WTC11 (cell line): ENCODE measurements at regions not wholly inside any gene's neighbourhood (a gene's known extent, or its start where the extent isn't known, plus 50 kb on each side); places are given as distances from the start of the nearest gene placed in this dataset.

Experiments used
- ATAC-seq: fragments of 200-7000 bp; cut with Tn5 transposase; 2 replicates; pipeline ENCODE4 v1.10.0; 2021; ENCODE audit warnings: mild to moderate bottlenecking, moderate library complexity
- CTCF ChIA-PET: fragments of 300-600 bp; sonication (Branson Sonifier 250); formaldehyde crosslinking; loops from one replicate; lab custom pipeline; 2021; ENCODE audit warnings: antibody characterized with exemption; lab: Charles Lee
- POLR2A ChIA-PET: fragments of 350-600 bp; sonication (Branson Sonifier 250); formaldehyde crosslinking; loops from one replicate; lab custom pipeline; 2021; ENCODE audit warnings: antibody characterized with exemption; lab: Charles Lee
- DNase-seq: peaks from one replicate; pipeline ENCODE4 v3.0.0; 2021; ENCODE audit warnings: low spot score
- H3K27ac Mint-ChIP-seq: 2 replicates; pipeline ENCODE4 v1.8.0; 2021; ENCODE audit warnings: mixed read lengths
- H3K27me3 Mint-ChIP-seq: 2 replicates; pipeline ENCODE4 v1.8.0; 2021; ENCODE audit warnings: low read depth, mild to moderate bottlenecking, moderate library complexity, mixed read lengths
- H3K36me3 Mint-ChIP-seq: 2 replicates; pipeline ENCODE4 v1.8.0; 2021; ENCODE audit warnings: mixed read lengths
- H3K4me1 Mint-ChIP-seq: 2 replicates; pipeline ENCODE4 v1.8.0; 2022; ENCODE audit warnings: mixed read lengths
- H3K4me3 Mint-ChIP-seq: 2 replicates; pipeline ENCODE4 v1.8.0; 2021; ENCODE audit warnings: mild to moderate bottlenecking, moderate library complexity, mixed read lengths
- H3K9me3 Mint-ChIP-seq: 2 replicates; pipeline ENCODE4 v1.8.0; 2021; ENCODE audit warnings: mixed read lengths
- CREM ChIP-seq: sonication (generic); formaldehyde crosslinking; IDR thresholded peaks from 2 replicates; pipeline ENCODE4 v1.8.1; 2022; ENCODE audit warnings: mild to moderate bottlenecking, missing genetic modification reagents, moderate library complexity
- ERG ChIP-seq: fragments of 250-450 bp; sonication (Bioruptor Pico); IDR thresholded peaks from 2 replicates; pipeline ENCODE4 v1.8.0; 2021; ENCODE audit warnings: mild to moderate bottlenecking
- ESRRA ChIP-seq: sonication (generic); formaldehyde crosslinking; IDR thresholded peaks from 2 replicates; pipeline ENCODE4 v1.8.1; 2022; ENCODE audit warnings: mild to moderate bottlenecking, missing genetic modification reagents, borderline replicate concordance
- FOXJ3 ChIP-seq: sonication (generic); formaldehyde crosslinking; IDR thresholded peaks from 2 replicates; pipeline ENCODE4 v1.9.0; 2021; ENCODE audit warnings: missing genetic modification reagents, mild to moderate bottlenecking, borderline replicate concordance
- FOXP1 ChIP-seq: sonication (generic); formaldehyde crosslinking; IDR thresholded peaks from 2 replicates; pipeline ENCODE4 v1.8.0; 2022; ENCODE audit warnings: missing genetic modification reagents, mild to moderate bottlenecking, moderate library complexity, borderline replicate concordance
- JUN ChIP-seq: sonication (generic); formaldehyde crosslinking; IDR thresholded peaks from 2 replicates; pipeline ENCODE4 v1.8.0; 2023; ENCODE audit warnings: mild to moderate bottlenecking, missing genetic modification reagents
- TEAD1 ChIP-seq: sonication (generic); formaldehyde crosslinking; IDR thresholded peaks from 2 replicates; pipeline ENCODE4 v1.8.0; 2022; ENCODE audit warnings: mild to moderate bottlenecking, missing genetic modification reagents
- USF1 ChIP-seq: sonication (generic); formaldehyde crosslinking; IDR thresholded peaks from 2 replicates; pipeline ENCODE4 v1.8.0; 2022; ENCODE audit warnings: mild to moderate bottlenecking, missing genetic modification reagents
- ZNF121 ChIP-seq: sonication (generic); formaldehyde crosslinking; IDR thresholded peaks from 2 replicates; pipeline ENCODE4 v1.8.0; 2023; ENCODE audit warnings: missing genetic modification reagents
- ZNF317 ChIP-seq: sonication (generic); formaldehyde crosslinking; IDR thresholded peaks from 2 replicates; pipeline ENCODE4 v1.8.1; 2023; ENCODE audit warnings: low read depth, mild to moderate bottlenecking, moderate library complexity, missing genetic modification reagents, borderline replicate concordance
- TF ChIP-seq, protein P1 (sequence below): sonication (generic); formaldehyde crosslinking; IDR thresholded peaks from 2 replicates; pipeline ENCODE4 v1.8.1; 2022; ENCODE audit warnings: missing genetic modification reagents, borderline replicate concordance
- TF ChIP-seq, protein P2 (sequence below): sonication (generic); formaldehyde crosslinking; conservative IDR thresholded peaks from 2 replicates; pipeline ENCODE4 v1.8.1; 2022; ENCODE audit warnings: mild to moderate bottlenecking, missing genetic modification reagents
- TF ChIP-seq, protein P3 (sequence below): sonication (generic); formaldehyde crosslinking; IDR thresholded peaks from 2 replicates; pipeline ENCODE4 v1.8.1; 2022; ENCODE audit warnings: low read depth, missing genetic modification reagents, borderline replicate concordance
- TF ChIP-seq, protein P4 (sequence below): fragments of 250-450 bp; sonication (Bioruptor Pico); conservative IDR thresholded peaks from 2 replicates; pipeline ENCODE4 v1.9.0; 2021; ENCODE audit warnings: mild to moderate bottlenecking

- ATAC-seq: no peak
- no peaks in the 10 kb centered on the region for H3K4me1 Mint-ChIP-seq
- TF ChIP-seq TEAD1 (CRISPR knock-in tag) (no peak), JUN (no peak), USF1 (no peak)
- TF ChIP-seq, protein P1, sequence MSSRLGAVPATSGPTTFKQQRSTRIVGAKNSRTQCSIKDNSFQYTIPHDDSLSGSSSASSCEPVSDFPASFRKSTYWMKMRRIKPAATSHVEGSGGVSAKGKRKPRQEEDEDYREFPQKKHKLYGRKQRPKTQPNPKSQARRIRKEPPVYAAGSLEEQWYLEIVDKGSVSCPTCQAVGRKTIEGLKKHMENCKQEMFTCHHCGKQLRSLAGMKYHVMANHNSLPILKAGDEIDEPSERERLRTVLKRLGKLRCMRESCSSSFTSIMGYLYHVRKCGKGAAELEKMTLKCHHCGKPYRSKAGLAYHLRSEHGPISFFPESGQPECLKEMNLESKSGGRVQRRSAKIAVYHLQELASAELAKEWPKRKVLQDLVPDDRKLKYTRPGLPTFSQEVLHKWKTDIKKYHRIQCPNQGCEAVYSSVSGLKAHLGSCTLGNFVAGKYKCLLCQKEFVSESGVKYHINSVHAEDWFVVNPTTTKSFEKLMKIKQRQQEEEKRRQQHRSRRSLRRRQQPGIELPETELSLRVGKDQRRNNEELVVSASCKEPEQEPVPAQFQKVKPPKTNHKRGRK (CRISPR knock-in tag): no peak
- TF ChIP-seq, all 79 proteins: peak for 0
- no peaks in the 10 kb centered on the region for H3K27me3 Mint-ChIP-seq
- no peaks in the 10 kb centered on the region for H3K9me3 Mint-ChIP-seq
- no peak overlapping the region for H3K27ac Mint-ChIP-seq
- CTCF ChIA-PET: no interaction called here
- no peak for DNase-seq
- H3K36me3 Mint-ChIP-seq: no peaks in the 10 kb centered on the region
- no peak overlapping the region for H3K4me3 Mint-ChIP-seq
- POLR2A ChIA-PET: no interaction called here
Observed at GRCh38 chr4:83932750-83933391, 397.0 kb downstream of the GPAT3 start.

DNA sequence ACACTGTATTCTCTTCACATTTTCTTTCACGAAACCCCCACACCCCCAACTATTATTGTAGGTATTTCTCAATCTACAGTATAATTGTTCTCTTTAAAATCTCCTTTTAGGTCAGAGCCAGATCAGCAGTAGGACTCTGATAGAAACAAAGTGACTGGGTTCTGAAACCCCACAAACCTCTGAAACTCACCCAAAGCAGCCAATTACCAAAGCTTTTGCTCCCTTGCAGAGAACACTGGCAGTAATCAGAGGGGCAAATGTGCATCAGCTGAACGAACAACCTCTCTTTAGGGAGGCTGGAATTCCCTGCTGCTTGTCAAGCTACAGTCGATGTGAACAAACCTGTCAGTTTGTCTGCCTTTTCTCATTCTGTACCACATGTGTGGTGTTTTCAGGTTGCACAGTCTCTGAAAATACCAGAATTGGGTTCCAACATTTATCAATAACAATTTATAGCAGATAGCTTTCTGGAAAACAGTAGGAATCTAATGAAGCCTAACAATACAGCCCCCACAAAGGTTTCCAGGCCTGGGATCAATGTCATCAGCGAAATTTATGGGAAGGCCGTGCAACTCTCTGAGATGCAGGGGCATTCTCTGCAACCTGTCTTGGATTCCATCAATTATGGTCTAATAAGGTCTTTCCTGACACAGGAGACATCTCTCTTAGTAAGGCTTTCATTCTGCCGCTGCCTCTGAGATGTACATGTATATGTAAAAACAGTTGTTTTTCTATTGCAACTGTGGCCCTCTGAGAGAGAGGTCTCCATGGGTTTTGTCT, 395.9 kb downstream of the GPAT3 start:
- Mint-ChIP-seq H3K36me3 (no peaks in the 10 kb centered on the region), H3K27ac (no peak overlapping the region), H3K4me1 (no peaks in the 10 kb centered on the region), H3K27me3 (no peaks in the 10 kb centered on the region), H3K9me3 (no peaks in the 10 kb centered on the region), H3K4me3 (no peak overlapping the region)
- no peak for ATAC-seq
- POLR2A ChIA-PET: no interaction called here
- CTCF ChIA-PET: no interaction called here
- no peak for TF ChIP-seq ZNF121
- no peak for TF ChIP-seq ERG (CRISPR knock-in tag)
- TF ChIP-seq CREM (CRISPR knock-in tag): no peak
- TF ChIP-seq, protein P2, sequence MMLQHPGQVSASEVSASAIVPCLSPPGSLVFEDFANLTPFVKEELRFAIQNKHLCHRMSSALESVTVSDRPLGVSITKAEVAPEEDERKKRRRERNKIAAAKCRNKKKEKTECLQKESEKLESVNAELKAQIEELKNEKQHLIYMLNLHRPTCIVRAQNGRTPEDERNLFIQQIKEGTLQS (CRISPR knock-in tag): no peak
- TF ChIP-seq FOXP1: no peak
- TF ChIP-seq, protein P3, sequence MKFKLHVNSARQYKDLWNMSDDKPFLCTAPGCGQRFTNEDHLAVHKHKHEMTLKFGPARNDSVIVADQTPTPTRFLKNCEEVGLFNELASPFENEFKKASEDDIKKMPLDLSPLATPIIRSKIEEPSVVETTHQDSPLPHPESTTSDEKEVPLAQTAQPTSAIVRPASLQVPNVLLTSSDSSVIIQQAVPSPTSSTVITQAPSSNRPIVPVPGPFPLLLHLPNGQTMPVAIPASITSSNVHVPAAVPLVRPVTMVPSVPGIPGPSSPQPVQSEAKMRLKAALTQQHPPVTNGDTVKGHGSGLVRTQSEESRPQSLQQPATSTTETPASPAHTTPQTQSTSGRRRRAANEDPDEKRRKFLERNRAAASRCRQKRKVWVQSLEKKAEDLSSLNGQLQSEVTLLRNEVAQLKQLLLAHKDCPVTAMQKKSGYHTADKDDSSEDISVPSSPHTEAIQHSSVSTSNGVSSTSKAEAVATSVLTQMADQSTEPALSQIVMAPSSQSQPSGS: no peak
- TF ChIP-seq ZNF317 (CRISPR knock-in tag): no peak
- no peak for TF ChIP-seq ESRRA (CRISPR knock-in tag)
- TF ChIP-seq, protein P4, sequence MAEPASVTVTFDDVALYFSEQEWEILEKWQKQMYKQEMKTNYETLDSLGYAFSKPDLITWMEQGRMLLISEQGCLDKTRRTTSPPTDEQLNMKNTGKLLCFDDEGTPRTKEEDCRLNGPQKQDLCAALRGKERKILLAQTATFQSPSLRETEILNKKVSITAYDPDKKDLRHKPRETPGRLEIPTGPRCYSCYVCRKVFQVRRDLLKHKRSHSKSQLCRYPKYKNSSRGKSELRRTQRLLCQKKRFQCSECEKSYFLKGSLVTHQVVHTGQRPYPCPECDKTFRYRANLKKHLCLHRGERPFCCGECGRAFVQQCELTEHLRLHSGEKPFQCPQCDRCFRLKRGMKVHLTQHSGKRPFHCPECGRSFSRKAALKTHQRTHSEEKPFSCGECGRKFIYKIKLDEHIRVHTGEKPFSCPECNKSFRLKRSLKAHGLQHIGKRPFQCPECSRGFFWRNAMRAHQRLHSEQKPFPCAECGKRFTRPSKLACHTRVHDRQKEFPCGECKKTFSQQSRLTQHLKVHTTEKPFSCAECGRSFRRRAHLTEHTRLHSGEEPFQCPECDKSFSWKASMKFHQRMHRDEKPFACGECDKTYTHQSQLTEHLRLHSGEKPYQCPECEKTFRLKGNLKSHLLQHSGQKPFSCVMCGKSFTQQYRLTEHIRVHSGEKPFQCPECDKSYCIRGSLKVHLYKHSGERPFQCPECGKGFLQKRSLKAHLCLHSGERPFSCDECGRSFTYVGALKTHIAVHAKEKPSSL (CRISPR knock-in tag): no peak
- TF ChIP-seq FOXJ3 (CRISPR knock-in tag): no peak
- DNase-seq: no peak
